OCI-M2 (cell line): ENCODE measurements at regions not wholly inside any gene's neighbourhood (a gene's known extent, or its start where the extent isn't known, plus 50 kb on each side); places are given as distances from the start of the nearest gene placed in this dataset.

ENCODE experiments used
- DNase-seq: peaks from one replicate; lab custom pipeline; 2025; ENCODE audit not compliant: unreplicated experiment; lab: John Stamatoyannopoulos, UW

GRCh38 chr15:93829115-93829870 is 402.1 kb upstream of the MCTP2 start:
- DNase-seq: no peak

- no peak for DNase-seq
Measured at GRCh38 chr15:93826790-93827189, 404.6 kb upstream of the MCTP2 start.

- no peak for DNase-seq
Measured at GRCh38 chr15:93826293-93826692, 405.1 kb upstream of the MCTP2 start.

GRCh38 chr15:93825682-93826081 is 405.7 kb upstream of the MCTP2 start:
- no peak for DNase-seq

GRCh38 chr15:93823971-93824913 is 407.1 kb upstream of the MCTP2 start:
- no peak for DNase-seq

- no peak for DNase-seq
Measured at GRCh38 chr15:93820566-93820965, 410.8 kb upstream of the MCTP2 start.

GRCh38 chr15:93819826-93820225 is 411.5 kb upstream of the MCTP2 start:
- no peak for DNase-seq

GRCh38 chr15:93816815-93817214 is 414.5 kb upstream of the MCTP2 start:
- DNase-seq: no peak

- no peak for DNase-seq
Measured at GRCh38 chr15:93811305-93811704, 420.1 kb upstream of the MCTP2 start.

GRCh38 chr15:93809516-93809915 is 421.8 kb upstream of the MCTP2 start:
- DNase-seq: no peak

GRCh38 chr15:93803421-93804152 is 427.8 kb upstream of the MCTP2 start:
- no peak for DNase-seq

- no peak for DNase-seq
Measured at GRCh38 chr15:93801206-93801605, 430.2 kb upstream of the MCTP2 start.

GRCh38 chr15:93800805-93801204 is 430.6 kb upstream of the MCTP2 start:
- DNase-seq: no peak

GRCh38 chr15:93789441-93789840 is 441.9 kb upstream of the MCTP2 start:
- DNase-seq: no peak

- DNase-seq: no peak
Measured at GRCh38 chr15:93780073-93780472, 451.3 kb upstream of the MCTP2 start.

GRCh38 chr15:93779341-93779740 is 452.0 kb upstream of the MCTP2 start:
- DNase-seq: no peak

GRCh38 chr15:93771196-93772030 is 459.9 kb upstream of the MCTP2 start:
- DNase-seq: no peak

- DNase-seq: no peak
Measured at GRCh38 chr15:93770788-93771187, 460.6 kb upstream of the MCTP2 start.

GRCh38 chr15:93762036-93762435 is 469.3 kb upstream of the MCTP2 start:
- no peak for DNase-seq

GRCh38 chr15:93759629-93760028 is 471.7 kb upstream of the MCTP2 start:
- no peak for DNase-seq

GRCh38 chr15:93758824-93759223 is 472.5 kb upstream of the MCTP2 start:
- DNase-seq: no peak
